Activated naive CD8-positive, alpha-beta T cell treated with anti-CD3 and anti-CD28 coated beads, Interleukin-2, amount 10 ng/mL, durations not matched to agents 7 days and 5 days (primary cell): ENCODE measurements at regions not wholly inside any gene's neighbourhood (a gene's known extent, or its start where the extent isn't known, plus 50 kb on each side); places are given as distances from the start of the nearest gene placed in this dataset.

Source experiments
- ATAC-seq: fragments of 150-1000 bp; cut with Tn5 transposase; one replicate; pipeline ENCODE4 v1.10.0; 2021; ENCODE audit warnings: low read depth, moderate library complexity
- POLR2A ChIA-PET: fragments of 350-600 bp; sonication (Branson Sonifier 250); formaldehyde crosslinking; loops from one replicate; lab custom pipeline; 2021; ENCODE audit warnings: antibody characterized with exemption; lab: Charles Lee
- DNase-seq: peaks from one replicate; pipeline ENCODE4 v3.0.0; 2021
- H3K27ac Mint-ChIP-seq: one replicate; pipeline ENCODE4 v1.8.0; 2022; ENCODE audit warnings: mild to moderate bottlenecking, mixed read lengths
- H3K27me3 Mint-ChIP-seq: one replicate; pipeline ENCODE4 v1.8.0; 2022; ENCODE audit warnings: mild to moderate bottlenecking, moderate library complexity, mixed read lengths
- H3K36me3 Mint-ChIP-seq: one replicate; pipeline ENCODE4 v1.8.0; 2021; ENCODE audit warnings: mild to moderate bottlenecking, mixed read lengths
- H3K4me1 Mint-ChIP-seq: one replicate; pipeline ENCODE4 v1.8.0; 2021; ENCODE audit warnings: mixed read lengths
- H3K4me3 Mint-ChIP-seq: one replicate; pipeline ENCODE4 v1.8.0; 2022; ENCODE audit warnings: mild to moderate bottlenecking, moderate library complexity, mixed read lengths
- H3K9me3 Mint-ChIP-seq: one replicate; pipeline ENCODE4 v1.8.0; 2021; ENCODE audit warnings: mixed read lengths

DNA sequence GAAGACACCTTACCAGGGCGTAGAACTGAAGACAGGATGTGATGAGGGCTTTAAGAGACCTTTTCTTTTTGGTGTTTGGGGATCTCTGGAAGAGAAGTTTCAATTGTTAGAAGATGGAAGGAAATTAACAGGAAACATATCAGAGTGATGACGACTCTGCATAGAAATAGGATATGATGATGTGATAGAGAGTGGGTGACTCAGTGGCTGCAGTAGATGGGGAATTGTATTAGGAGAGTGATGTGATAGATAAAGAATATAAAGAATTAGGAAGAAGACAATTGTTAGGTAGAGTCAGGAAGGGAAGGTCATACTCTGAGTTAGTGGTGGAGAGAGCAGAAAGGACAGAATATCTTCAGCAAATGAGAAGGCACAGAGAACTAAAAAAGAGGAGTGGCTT lies 593.9 kb downstream of the NYAP2 start:
- Mint-ChIP-seq H3K4me1 (no peaks in the 10 kb centered on the region), H3K36me3 (no peaks in the 10 kb centered on the region), H3K4me3 (no peak overlapping the region), H3K27ac (no peak overlapping the region), H3K9me3 (no peaks in the 10 kb centered on the region), H3K27me3 (no peaks in the 10 kb centered on the region)
- ATAC-seq: no peak
- no peak for DNase-seq
- POLR2A ChIA-PET: no interaction called here

DNA sequence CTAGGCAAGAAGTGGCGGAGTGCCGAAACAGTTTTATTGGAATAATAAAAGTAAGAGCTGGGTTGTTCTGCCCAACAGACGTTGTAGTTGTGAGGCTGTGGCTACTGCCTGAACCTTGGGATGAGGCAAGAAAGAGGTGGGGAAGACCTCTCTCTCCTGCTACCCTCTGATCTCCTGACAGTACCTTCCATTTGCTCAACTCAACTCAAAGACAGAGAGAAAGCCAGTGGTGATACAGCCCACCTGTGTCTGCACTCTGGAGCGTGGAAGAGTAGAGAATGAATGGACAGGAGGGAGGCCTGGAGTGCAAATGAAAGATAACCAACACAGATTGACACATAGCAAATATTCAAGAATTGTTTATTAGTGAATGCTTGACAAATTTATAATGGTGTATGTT lies 590.3 kb downstream of the NYAP2 start:
- Mint-ChIP-seq H3K4me1 (no peaks in the 10 kb centered on the region), H3K27ac (no peak overlapping the region), H3K27me3 (no peaks in the 10 kb centered on the region), H3K36me3 (no peaks in the 10 kb centered on the region), H3K4me3 (no peak overlapping the region), H3K9me3 (no peaks in the 10 kb centered on the region)
- DNase-seq: no peak
- POLR2A ChIA-PET: no interaction called here
- ATAC-seq: no peak

DNA sequence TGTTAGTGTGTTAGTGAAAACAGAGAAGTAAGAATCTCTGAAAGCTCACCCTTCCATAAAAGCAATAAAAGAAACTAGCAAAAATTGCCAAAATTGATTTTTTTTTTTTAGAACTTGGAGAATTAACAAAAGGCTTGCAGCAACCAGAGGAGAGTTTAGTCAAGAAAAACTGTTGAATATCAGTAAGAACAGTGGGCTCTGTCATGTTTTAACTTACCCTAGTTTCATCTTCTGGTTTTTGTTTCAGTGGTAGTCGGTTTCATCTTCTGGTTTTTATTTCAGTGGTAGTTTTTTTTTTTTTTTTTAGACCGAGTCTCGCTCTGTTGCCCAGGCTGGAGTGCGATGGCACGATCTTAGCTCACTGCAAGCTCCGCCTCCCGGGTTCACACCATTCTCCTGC lies 580.9 kb downstream of the NYAP2 start:
- no peak overlapping the region for H3K27ac Mint-ChIP-seq
- POLR2A ChIA-PET: no interaction called here
- no peak overlapping the region for H3K4me3 Mint-ChIP-seq
- DNase-seq: no peak
- H3K4me1 Mint-ChIP-seq: no peaks in the 10 kb centered on the region
- H3K9me3 Mint-ChIP-seq: no peaks in the 10 kb centered on the region
- no peak for ATAC-seq
- H3K36me3 Mint-ChIP-seq: no peaks in the 10 kb centered on the region
- H3K27me3 Mint-ChIP-seq: no peaks in the 10 kb centered on the region

DNA sequence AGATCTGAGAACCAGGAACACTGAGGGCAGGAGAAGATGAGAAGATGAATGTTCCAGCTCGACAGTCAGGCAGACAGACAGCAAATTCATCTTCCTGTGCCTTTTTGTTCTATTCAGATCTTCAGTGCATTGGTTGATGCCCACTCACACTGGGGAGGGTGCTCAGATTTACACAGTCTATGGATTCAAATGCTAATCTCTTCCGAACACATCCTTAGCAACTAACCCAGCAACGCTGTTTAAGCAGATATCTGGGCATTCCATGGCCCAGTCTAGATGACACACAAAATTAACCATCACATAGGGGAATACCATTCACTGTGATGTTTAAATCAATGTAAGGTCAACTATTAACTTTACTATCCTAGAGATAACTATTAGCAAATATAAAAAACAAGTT lies 571.9 kb downstream of the NYAP2 start:
- no peak overlapping the region for H3K27ac Mint-ChIP-seq
- DNase-seq: no peak
- H3K9me3 Mint-ChIP-seq: peaks cover 2% of the 10 kb centered on the region
- ATAC-seq: no peak
- H3K36me3 Mint-ChIP-seq: no peaks in the 10 kb centered on the region
- H3K4me3 Mint-ChIP-seq: no peak overlapping the region
- H3K27me3 Mint-ChIP-seq: no peaks in the 10 kb centered on the region
- H3K4me1 Mint-ChIP-seq: no peaks in the 10 kb centered on the region
- POLR2A ChIA-PET: no interaction called here

DNA sequence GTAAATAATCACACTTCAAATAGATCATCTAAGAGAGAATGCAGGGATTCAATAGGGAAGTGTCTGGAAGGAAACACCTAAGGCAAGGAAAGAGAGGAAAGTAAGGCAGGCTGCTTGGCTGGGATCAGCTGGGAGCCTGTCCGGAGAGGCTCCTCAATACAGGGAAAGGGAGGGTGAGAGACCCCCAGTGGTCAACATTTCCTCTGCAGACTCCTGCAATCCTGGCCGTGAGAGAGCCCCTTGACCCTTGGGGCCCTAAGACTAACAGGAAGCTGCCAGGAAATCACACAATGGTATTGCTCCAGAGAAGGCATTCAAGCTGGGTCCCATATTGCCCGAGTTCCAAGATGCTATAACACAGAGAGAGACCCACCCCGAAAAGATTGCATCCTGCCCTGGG lies 549.4 kb downstream of the NYAP2 start:
- H3K9me3 Mint-ChIP-seq: peaks cover 3% of the 10 kb centered on the region
- no peaks in the 10 kb centered on the region for H3K4me1 Mint-ChIP-seq
- DNase-seq: no peak
- no peaks in the 10 kb centered on the region for H3K36me3 Mint-ChIP-seq
- H3K27ac Mint-ChIP-seq: no peak overlapping the region
- ATAC-seq: no peak
- H3K4me3 Mint-ChIP-seq: no peak overlapping the region
- POLR2A ChIA-PET: no interaction called here
- no peaks in the 10 kb centered on the region for H3K27me3 Mint-ChIP-seq

DNA sequence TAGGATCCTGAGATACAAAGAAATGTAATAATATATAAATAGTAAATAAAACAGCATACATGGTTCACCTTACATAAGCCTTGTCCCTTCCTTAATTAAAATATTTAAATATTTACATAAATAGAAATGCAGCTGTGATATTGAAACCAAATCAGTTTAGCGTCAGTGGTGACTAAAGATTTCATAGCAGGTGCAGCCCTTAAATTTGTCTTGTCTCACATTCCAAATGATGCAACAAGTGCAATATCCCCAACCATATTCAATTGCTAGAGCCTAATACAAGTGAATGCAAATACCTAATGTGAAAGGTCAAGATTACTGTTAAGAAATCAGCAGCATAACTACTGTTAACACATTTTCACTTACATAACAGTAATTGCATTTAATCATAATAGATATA lies 539.5 kb downstream of the NYAP2 start:
- POLR2A ChIA-PET: no interaction called here
- H3K4me1 Mint-ChIP-seq: no peaks in the 10 kb centered on the region
- no peaks in the 10 kb centered on the region for H3K27me3 Mint-ChIP-seq
- no peaks in the 10 kb centered on the region for H3K36me3 Mint-ChIP-seq
- H3K27ac Mint-ChIP-seq: no peak overlapping the region
- peaks cover 1% of the 10 kb centered on the region for H3K9me3 Mint-ChIP-seq
- ATAC-seq: no peak
- no peak overlapping the region for H3K4me3 Mint-ChIP-seq
- no peak for DNase-seq

DNA sequence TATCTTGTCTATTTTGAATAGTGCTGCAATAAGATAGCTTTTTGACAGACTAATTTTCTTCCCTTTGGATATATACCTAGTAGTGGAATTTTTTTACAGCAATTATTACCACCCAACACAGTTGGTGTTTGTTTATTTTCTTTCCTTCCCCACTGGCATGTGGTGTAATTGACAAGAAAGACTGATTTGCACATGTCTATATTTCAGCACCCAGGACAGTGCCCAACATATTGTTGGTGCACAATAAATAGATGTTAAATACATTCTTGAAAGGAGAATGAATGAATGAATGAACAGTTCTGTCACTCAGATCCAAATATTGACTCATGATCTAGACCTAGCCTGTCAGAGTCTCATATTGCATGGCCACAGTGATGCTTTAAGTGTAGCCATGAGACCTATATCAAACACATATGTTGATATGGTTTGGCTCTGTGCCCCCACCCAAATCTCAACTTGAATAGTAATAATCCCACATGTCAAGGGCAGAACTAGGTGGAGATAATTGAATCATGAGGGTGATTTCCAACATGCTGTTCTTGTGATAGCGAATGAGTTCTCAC lies 538.2 kb downstream of the NYAP2 start:
- Mint-ChIP-seq H3K36me3 (no peaks in the 10 kb centered on the region), H3K4me1 (no peaks in the 10 kb centered on the region), H3K9me3 (peaks cover 1% of the 10 kb centered on the region), H3K4me3 (no peak overlapping the region), H3K27me3 (no peaks in the 10 kb centered on the region), H3K27ac (no peak overlapping the region)
- POLR2A ChIA-PET: no interaction called here
- ATAC-seq (no peak), DNase-seq (no peak)

DNA sequence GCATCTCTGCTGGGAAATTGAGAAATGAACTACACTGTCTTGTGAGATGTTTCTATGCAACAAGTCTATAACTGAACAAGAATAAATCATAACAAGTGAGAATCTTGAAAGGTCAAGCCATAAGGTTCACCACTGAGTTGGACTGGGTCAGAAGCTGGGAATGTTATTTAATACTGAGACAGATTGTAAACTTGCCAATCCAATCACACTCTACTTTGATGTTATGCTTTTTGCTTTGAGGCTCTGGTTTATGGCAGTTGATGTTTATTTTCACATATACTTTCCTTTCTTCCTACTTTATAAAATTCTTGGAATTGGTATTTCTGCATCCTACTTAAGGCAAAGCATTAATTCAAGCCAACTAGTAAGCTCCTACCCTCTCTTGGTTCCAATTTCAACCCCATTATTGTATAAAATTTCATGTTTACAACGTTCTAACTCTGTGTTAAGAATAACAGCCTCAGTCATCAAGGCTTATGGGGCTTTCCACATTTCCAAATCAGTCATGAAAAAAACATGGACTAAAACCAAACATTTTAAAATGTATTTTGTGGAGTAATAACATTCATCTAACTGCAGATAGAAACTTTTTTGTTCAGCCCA lies 533.4 kb downstream of the NYAP2 start:
- POLR2A ChIA-PET: no interaction called here

DNA sequence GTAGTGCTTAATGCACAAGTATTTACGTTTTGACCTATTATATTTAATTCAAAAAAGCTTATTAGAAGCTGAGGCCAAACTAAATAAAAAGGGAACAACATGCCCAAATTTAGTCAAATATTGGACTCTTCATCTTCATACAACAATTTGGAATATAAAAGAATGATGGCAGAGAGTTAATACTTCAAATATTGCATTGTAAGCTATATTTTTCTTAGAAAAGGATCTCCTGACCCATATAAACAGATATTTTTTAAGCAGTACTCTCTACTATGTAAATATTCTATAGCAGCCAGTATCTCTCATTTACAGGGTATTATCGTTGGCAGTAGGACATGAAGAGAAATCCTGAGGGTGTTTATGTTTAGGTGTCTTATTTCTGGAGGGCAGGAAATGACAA lies 531.2 kb downstream of the NYAP2 start:
- POLR2A ChIA-PET: no interaction called here
- Mint-ChIP-seq H3K4me3 (no peak overlapping the region), H3K4me1 (no peaks in the 10 kb centered on the region), H3K9me3 (no peaks in the 10 kb centered on the region), H3K36me3 (no peaks in the 10 kb centered on the region), H3K27ac (no peak overlapping the region), H3K27me3 (no peaks in the 10 kb centered on the region)
- DNase-seq: no peak
- ATAC-seq: no peak

More for the DNA sequence above, 533.4 kb downstream of the NYAP2 start:
- no peak overlapping the region for H3K4me3 Mint-ChIP-seq
- ATAC-seq (no peak), DNase-seq (no peak)
- no peaks in the 10 kb centered on the region for H3K9me3 Mint-ChIP-seq
- H3K36me3 Mint-ChIP-seq: no peaks in the 10 kb centered on the region
- H3K27ac Mint-ChIP-seq: no peak overlapping the region
- H3K27me3 Mint-ChIP-seq: no peaks in the 10 kb centered on the region
- no peaks in the 10 kb centered on the region for H3K4me1 Mint-ChIP-seq

DNA sequence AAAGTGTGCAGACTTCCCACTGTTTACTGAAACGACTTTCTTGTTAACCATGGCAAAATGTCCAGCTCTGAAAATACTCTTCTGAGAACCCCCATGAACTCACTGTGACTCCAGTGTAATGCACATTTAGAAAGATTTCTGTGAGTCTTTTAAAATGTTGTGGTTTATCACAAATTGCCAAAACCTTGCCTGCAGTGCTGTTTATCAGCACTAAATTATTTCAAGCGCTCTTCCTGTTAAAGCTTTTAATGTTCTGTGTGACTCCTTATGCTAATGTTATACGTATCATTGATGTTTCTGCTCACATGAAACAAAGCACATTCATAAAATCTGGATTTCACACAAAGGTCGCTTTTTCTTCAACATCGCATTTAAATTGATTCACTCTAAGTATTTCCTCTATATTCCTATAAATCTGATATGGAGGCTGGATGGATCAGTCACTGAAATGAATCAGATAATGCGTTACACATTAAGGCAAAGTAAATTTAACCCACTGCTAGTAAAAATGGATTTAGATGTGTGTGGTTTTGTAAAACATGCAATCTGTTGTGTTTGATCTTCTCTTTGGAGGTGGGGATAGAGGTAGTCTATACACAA lies 521.2 kb downstream of the NYAP2 start:
- POLR2A ChIA-PET: no interaction called here
- DNase-seq: no peak
- H3K27ac Mint-ChIP-seq: no peak overlapping the region
- no peak overlapping the region for H3K4me3 Mint-ChIP-seq
- H3K9me3 Mint-ChIP-seq: no peaks in the 10 kb centered on the region
- no peaks in the 10 kb centered on the region for H3K4me1 Mint-ChIP-seq
- H3K27me3 Mint-ChIP-seq: no peaks in the 10 kb centered on the region
- no peaks in the 10 kb centered on the region for H3K36me3 Mint-ChIP-seq
- no peak for ATAC-seq

DNA sequence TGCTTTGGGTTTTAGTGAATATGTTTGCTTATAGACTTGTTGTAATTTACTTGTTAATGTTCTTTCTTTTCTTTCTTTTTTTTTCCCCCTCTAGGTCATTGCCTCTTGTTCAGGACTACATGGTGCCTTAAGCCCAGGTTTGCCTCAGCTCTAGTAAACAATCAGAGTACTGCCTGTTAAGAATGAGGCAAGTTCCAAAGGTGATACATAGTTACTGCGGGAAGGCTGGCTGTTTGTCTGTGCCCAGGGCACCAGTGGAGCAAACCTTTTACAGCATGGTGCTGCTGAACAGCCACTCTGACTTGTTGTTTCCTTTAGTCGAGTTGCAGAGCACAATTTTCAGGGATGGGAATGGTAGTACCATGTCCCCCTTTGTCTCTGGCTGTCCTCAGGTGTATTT lies 517.2 kb downstream of the NYAP2 start:
- H3K9me3 Mint-ChIP-seq: no peaks in the 10 kb centered on the region
- no peak overlapping the region for H3K4me3 Mint-ChIP-seq
- DNase-seq (no peak), ATAC-seq (no peak)
- no peaks in the 10 kb centered on the region for H3K4me1 Mint-ChIP-seq
- H3K27ac Mint-ChIP-seq: no peak overlapping the region
- H3K36me3 Mint-ChIP-seq: no peaks in the 10 kb centered on the region
- POLR2A ChIA-PET: no interaction called here
- no peaks in the 10 kb centered on the region for H3K27me3 Mint-ChIP-seq

DNA sequence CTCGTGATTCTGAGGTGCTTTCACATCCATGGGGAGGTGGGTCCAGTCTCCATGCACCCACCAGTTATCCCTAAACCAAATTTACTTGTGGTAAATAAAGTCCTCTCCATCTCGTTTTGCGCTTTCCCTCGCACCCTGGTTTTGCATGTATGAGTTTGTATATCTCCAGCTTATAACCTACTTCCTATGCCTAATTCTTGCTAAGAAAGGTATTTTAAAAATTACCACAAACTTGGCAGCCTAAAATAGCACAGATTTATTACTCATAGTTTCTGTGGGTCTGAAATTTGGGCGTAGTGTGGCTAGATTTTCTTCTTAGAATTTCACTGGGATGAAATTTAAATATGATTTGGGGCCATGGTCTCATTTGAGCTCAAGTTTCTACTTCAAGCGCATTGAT lies 511.5 kb downstream of the NYAP2 start:
- no peak overlapping the region for H3K4me3 Mint-ChIP-seq
- POLR2A ChIA-PET: no interaction called here
- no peaks in the 10 kb centered on the region for H3K4me1 Mint-ChIP-seq
- ATAC-seq: no peak
- H3K27ac Mint-ChIP-seq: no peak overlapping the region
- no peak for DNase-seq
- no peaks in the 10 kb centered on the region for H3K9me3 Mint-ChIP-seq
- H3K36me3 Mint-ChIP-seq: no peaks in the 10 kb centered on the region
- no peaks in the 10 kb centered on the region for H3K27me3 Mint-ChIP-seq

DNA sequence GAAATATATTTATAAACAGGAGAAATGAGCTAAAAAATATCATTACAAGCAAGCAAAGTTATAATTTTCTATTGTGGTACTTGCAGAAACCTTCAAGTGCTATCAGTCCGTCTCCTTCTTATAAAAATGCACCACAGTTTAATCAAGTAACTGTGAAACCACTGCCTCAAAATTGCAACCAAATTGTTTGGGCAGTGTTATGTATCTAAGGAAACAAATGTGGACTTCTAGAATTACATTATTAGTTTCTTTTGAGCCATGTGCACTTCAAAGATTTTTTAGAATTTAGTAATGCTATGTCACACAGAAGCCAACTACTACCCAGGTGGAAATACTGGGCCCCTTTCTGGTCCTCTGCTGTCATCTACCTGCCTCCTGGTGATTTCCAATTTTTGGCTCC lies 495.6 kb downstream of the NYAP2 start:
- Mint-ChIP-seq H3K27ac (no peak overlapping the region), H3K9me3 (no peaks in the 10 kb centered on the region), H3K36me3 (no peaks in the 10 kb centered on the region), H3K4me3 (no peak overlapping the region), H3K4me1 (no peaks in the 10 kb centered on the region), H3K27me3 (peaks cover 6% of the 10 kb centered on the region)
- POLR2A ChIA-PET: no interaction called here
- ATAC-seq (no peak), DNase-seq (no peak)

DNA sequence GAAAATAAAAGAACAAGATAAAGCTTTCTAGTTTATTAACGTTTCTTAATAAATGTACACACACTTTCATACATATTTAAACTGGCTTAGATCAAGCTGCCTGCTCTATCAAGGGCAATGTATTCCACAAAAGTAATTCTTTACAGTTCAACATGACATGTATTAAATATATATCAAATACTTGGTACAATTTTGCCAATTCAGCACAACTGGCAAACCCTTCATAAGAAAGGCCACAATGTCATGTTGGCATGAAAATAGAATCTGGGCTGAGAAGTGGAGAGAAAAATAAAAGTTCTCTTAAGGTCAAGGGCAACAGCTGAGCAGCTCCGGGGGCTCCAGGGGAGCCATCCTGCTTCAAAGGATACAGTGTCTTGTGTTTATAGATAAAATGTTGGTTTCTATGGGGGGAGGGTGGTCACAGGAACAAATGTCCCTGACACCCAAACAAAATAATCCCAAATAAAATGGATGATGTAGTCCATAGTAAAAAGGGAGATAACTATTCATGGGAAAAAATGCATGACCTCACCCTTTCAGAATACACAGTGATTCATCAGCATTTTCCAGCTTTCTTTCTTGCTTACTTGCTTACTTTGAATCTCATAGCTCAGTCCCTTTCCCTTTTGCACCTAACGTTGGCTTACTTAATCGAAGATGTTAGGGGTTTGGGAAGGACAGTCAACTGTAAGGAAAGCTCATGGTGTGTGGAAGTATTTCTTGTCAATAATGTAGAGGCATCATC lies 494.9 kb downstream of the NYAP2 start:
- Mint-ChIP-seq H3K9me3 (no peaks in the 10 kb centered on the region), H3K27ac (no peak overlapping the region), H3K27me3 (peaks cover 6% of the 10 kb centered on the region), H3K4me3 (no peak overlapping the region), H3K4me1 (no peaks in the 10 kb centered on the region), H3K36me3 (no peaks in the 10 kb centered on the region)
- ATAC-seq (no peak), DNase-seq (no peak)
- POLR2A ChIA-PET: no interaction called here
